H9 (cell line): ENCODE measurements at regions not wholly inside any gene's neighbourhood (a gene's known extent, or its start where the extent isn't known, plus 50 kb on each side); places are given as distances from the start of the nearest gene placed in this dataset.

ENCODE experiments used
- DNase-seq: peaks from one replicate; pipeline ENCODE4 v3.0.0-alpha.2; 2017
- H2AFZ ChIP-seq: one replicate; pipeline ENCODE4 v1.6.1; 2013; ENCODE audit warnings: mild to moderate bottlenecking, low read length, control low read depth, moderate library complexity
- H2AK5ac ChIP-seq: 2 replicates; pipeline ENCODE4 v1.6.1; 2013; ENCODE audit warnings: low read length, control low read depth, mixed read lengths; ENCODE audit not compliant: insufficient read length
- H2BK120ac ChIP-seq: one replicate; pipeline ENCODE4 v1.6.1; 2013; ENCODE audit warnings: low read depth, mild to moderate bottlenecking, low read length, control low read depth, inconsistent platforms; ENCODE audit not compliant: poor library complexity, severe bottlenecking
- H2BK12ac ChIP-seq: 2 replicates; pipeline ENCODE4 v1.6.1; 2013; ENCODE audit warnings: low read length, control low read depth, mixed read lengths, low read depth; ENCODE audit not compliant: insufficient read length
- H2BK15ac ChIP-seq: 2 replicates; pipeline ENCODE4 v1.6.1; 2013; ENCODE audit warnings: low read depth, low read length, control low read depth
- H2BK20ac ChIP-seq: one replicate; pipeline ENCODE4 v1.6.1; 2013; ENCODE audit warnings: low read depth, mild to moderate bottlenecking, low read length, control low read depth, inconsistent platforms; ENCODE audit not compliant: poor library complexity, severe bottlenecking
- H2BK5ac ChIP-seq: 2 replicates; pipeline ENCODE4 v1.6.1; 2013; ENCODE audit warnings: low read length, control low read depth, mixed read lengths; ENCODE audit not compliant: insufficient read length
- H3K14ac ChIP-seq: 2 replicates; pipeline ENCODE4 v1.6.1; 2013; ENCODE audit warnings: low read length, control low read depth; ENCODE audit not compliant: insufficient read depth
- H3K18ac ChIP-seq: 2 replicates; pipeline ENCODE4 v1.6.1; 2013; ENCODE audit warnings: low read depth, mild to moderate bottlenecking, mixed read lengths, low read length, control low read depth; ENCODE audit not compliant: insufficient read length
- H3K23ac ChIP-seq: 2 replicates; pipeline ENCODE4 v1.6.1; 2013; ENCODE audit warnings: low read length, control low read depth, mixed read lengths, low read depth; ENCODE audit not compliant: insufficient read length
- H3K23me2 ChIP-seq: 2 replicates; pipeline ENCODE4 v1.6.1; 2013; ENCODE audit warnings: low read depth, mild to moderate bottlenecking, mixed read lengths, low read length, control low read depth; ENCODE audit not compliant: insufficient read length, poor library complexity, severe bottlenecking
- H3K27ac ChIP-seq: 2 replicates; pipeline ENCODE4 v1.5.1; 2013; ENCODE audit warnings: low read length, control low read depth, mixed read lengths, low read depth; ENCODE audit not compliant: insufficient read length
- H3K27me3 ChIP-seq: 2 replicates; pipeline ENCODE4 v1.6.1; 2013; ENCODE audit warnings: low read length, control low read depth, inconsistent platforms; ENCODE audit not compliant: insufficient read depth
- H3K4ac ChIP-seq: 2 replicates; pipeline ENCODE4 v1.6.1; 2013; ENCODE audit warnings: low read depth, mild to moderate bottlenecking, control low read depth, inconsistent platforms, low read length, moderate library complexity
- H3K4me1 ChIP-seq: 2 replicates; pipeline ENCODE4 v1.6.1; 2013; ENCODE audit warnings: low read length, control low read depth, inconsistent platforms; ENCODE audit not compliant: insufficient read depth
- H3K4me2 ChIP-seq: 2 replicates; pipeline ENCODE4 v1.6.1; 2013; ENCODE audit warnings: low read length, control low read depth, mixed read lengths; ENCODE audit not compliant: insufficient read length, insufficient read depth
- H3K56ac ChIP-seq: 2 replicates; pipeline ENCODE4 v1.6.1; 2013; ENCODE audit warnings: low read depth, mild to moderate bottlenecking, mixed read lengths, low read length, control low read depth; ENCODE audit not compliant: insufficient read length
- H3K79me1 ChIP-seq: 2 replicates; pipeline ENCODE4 v1.6.1; 2013; ENCODE audit warnings: low read depth, mild to moderate bottlenecking, moderate library complexity, low read length, control low read depth, inconsistent platforms; ENCODE audit not compliant: insufficient read depth, poor library complexity, severe bottlenecking
- H3K79me2 ChIP-seq: 2 replicates; pipeline ENCODE4 v1.6.1; 2013; ENCODE audit warnings: low read length, control low read depth, inconsistent platforms; ENCODE audit not compliant: insufficient read depth
- H3K9ac ChIP-seq: 2 replicates; pipeline ENCODE4 v1.6.1; 2013; ENCODE audit warnings: low read length, control low read depth, mixed read lengths; ENCODE audit not compliant: insufficient read length; ENCODE audit errors: extremely low read depth
- H3K9me3 ChIP-seq: one replicate; pipeline ENCODE4 v1.6.1; 2013; ENCODE audit warnings: low read depth, low read length, inconsistent platforms; ENCODE audit not compliant: control insufficient read depth
- H3T11ph ChIP-seq: one replicate; pipeline ENCODE4 v1.6.1; 2013; ENCODE audit warnings: mild to moderate bottlenecking, low read length, control low read depth, inconsistent platforms
- H4K20me1 ChIP-seq: one replicate; pipeline ENCODE4 v1.6.1; 2013; ENCODE audit not compliant: control insufficient read depth, insufficient read length, insufficient read depth
- H4K5ac ChIP-seq: 2 replicates; pipeline ENCODE4 v1.6.1; 2013; ENCODE audit warnings: low read depth, mild to moderate bottlenecking, mixed read lengths, low read length, control low read depth; ENCODE audit not compliant: insufficient read length
- H4K8ac ChIP-seq: replicated peaks from 2 replicates; pipeline ENCODE4 v1.6.1; 2013; ENCODE audit warnings: low read length, control low read depth, mixed read lengths, low read depth; ENCODE audit not compliant: insufficient read length
- H4K91ac ChIP-seq: 2 replicates; pipeline ENCODE4 v1.6.1; 2013; ENCODE audit warnings: low read depth, mild to moderate bottlenecking, moderate library complexity, mixed read lengths, low read length, control low read depth; ENCODE audit not compliant: insufficient read length
- H3K27ac Mint-ChIP-seq, 3 experiments: 2 replicates in 2 of 3; 3 replicates in 1 of 3; pipeline ENCODE4 v1.8.0; 2020 to 2021; ENCODE audit warnings: mixed read lengths in 3 of 3, mild to moderate bottlenecking in 1 of 3, moderate library complexity in 1 of 3
- H3K27me3 Mint-ChIP-seq: 2 replicates; pipeline ENCODE4 v1.8.0; 2021; ENCODE audit warnings: low read depth, mild to moderate bottlenecking, moderate library complexity, mixed read lengths
- H3K36me3 Mint-ChIP-seq, 3 experiments: 2 replicates in 2 of 3; 3 replicates in 1 of 3; pipeline ENCODE4 v1.8.0; 2020 to 2021; ENCODE audit warnings: low read depth in 3 of 3, mixed read lengths in 3 of 3; ENCODE audit not compliant: insufficient read depth in 1 of 3
- H3K4me1 Mint-ChIP-seq, 2 experiments: 2 replicates each; pipeline ENCODE4 v1.8.0; 2020; ENCODE audit warnings: mixed read lengths in 2 of 2
- H3K4me3 Mint-ChIP-seq, 2 experiments: 2 replicates in 1 of 2; 3 replicates in 1 of 2; pipeline ENCODE4 v1.8.0; 2020 to 2021; ENCODE audit warnings: mild to moderate bottlenecking in 2 of 2, mixed read lengths in 2 of 2, moderate library complexity in 1 of 2
- H3K9me3 Mint-ChIP-seq, 2 experiments: 2 replicates in 1 of 2; 3 replicates in 1 of 2; pipeline ENCODE4 v1.8.0; 2020; ENCODE audit warnings: mild to moderate bottlenecking in 2 of 2, mixed read lengths in 2 of 2, moderate library complexity in 1 of 2
- CTCF ChIP-seq: fragments of 200-600 bp; sonication (generic); conservative IDR thresholded peaks from 3 replicates; pipeline ENCODE4 v1.8.0; 2021; ENCODE audit warnings: antibody characterized with exemption, mild to moderate bottlenecking
- WGBS: extraction: QIAGEN DNeasy Blood & Tissue Kit; methylation state at CpG from one replicate; pipeline ENCODE4 v1.1.7; 2013; ENCODE audit warnings: missing lambda C conversion rate, low lambda C conversion rate, mixed read lengths; ENCODE audit not compliant: insufficient read length; ENCODE audit errors: extremely low coverage; 5-methylcytosine and 5-hydroxymethylcytosine counted together

- no peak overlapping the region for H2AFZ ChIP-seq
- no peaks in the 10 kb centered on the region for H4K20me1 ChIP-seq
- H4K91ac ChIP-seq = no peak overlapping the region
- no peak overlapping the region for H2BK5ac ChIP-seq
- no peaks in the 10 kb centered on the region for H3K27me3 Mint-ChIP-seq
- H3K9me3 ChIP-seq = no peaks in the 10 kb centered on the region
- H3T11ph ChIP-seq = no peak overlapping the region
- H3K4me3 Mint-ChIP-seq = no peak overlapping the region
- no peak overlapping the region for H3K56ac ChIP-seq
- no peaks in the 10 kb centered on the region for H3K27me3 ChIP-seq
- TF ChIP-seq CTCF = no peak
- no peaks in the 10 kb centered on the region for H3K79me1 ChIP-seq
- no CpG with 5 or more reads among the region's 1 CpG for WGBS
- H3K18ac ChIP-seq = no peak overlapping the region
- H3K4me1 Mint-ChIP-seq = 0 out of 4 replicates have a peak, but pooled peaks cover 0 to 2% of the 10 kb centered on the region in 2 experiments
- no peak overlapping the region for H2BK120ac ChIP-seq
- H3K4me2 ChIP-seq = no peak overlapping the region
- H3K4ac ChIP-seq = no peak overlapping the region
- no peak for DNase-seq
- no peak overlapping the region for H4K5ac ChIP-seq
- H2BK12ac ChIP-seq = no peak overlapping the region
- H4K8ac ChIP-seq = no peak overlapping the region
- no peaks in the 10 kb centered on the region for H3K9me3 Mint-ChIP-seq
- H3K23me2 ChIP-seq = no peaks in the 10 kb centered on the region
- H2AK5ac ChIP-seq = no peak overlapping the region
- no peaks in the 10 kb centered on the region for H3K4me1 ChIP-seq
- no peak overlapping the region for H3K9ac ChIP-seq
- H2BK20ac ChIP-seq = no peak overlapping the region
- H3K23ac ChIP-seq = no peak overlapping the region
- no peak overlapping the region for H2BK15ac ChIP-seq
- no peak overlapping the region for H3K27ac Mint-ChIP-seq
- H3K79me2 ChIP-seq = no peaks in the 10 kb centered on the region
- H3K27ac ChIP-seq = no peak overlapping the region
- no peak overlapping the region for H3K14ac ChIP-seq
- H3K36me3 Mint-ChIP-seq = no peaks in the 10 kb centered on the region
These were observed 144.6 kb upstream of the SETBP1 start for GRCh38 chr18:44536046-44536445.
